Mesenchymal stem cell (in vitro differentiated cells and primary cell): ENCODE measurements at regions not wholly inside any gene's neighbourhood (a gene's known extent, or its start where the extent isn't known, plus 50 kb on each side); places are given as distances from the start of the nearest gene placed in this dataset.

Source experiments
- DNase-seq: peaks from one replicate; pipeline ENCODE4 v3.0.0-alpha.2; 2013
- H2AFZ ChIP-seq: one replicate; pipeline ENCODE4 v1.6.1; 2013; ENCODE audit warnings: low read depth, mild to moderate bottlenecking, control low read depth, inconsistent platforms, low read length, moderate library complexity
- H2AK5ac ChIP-seq: 2 replicates; pipeline ENCODE4 v1.6.1; 2013; ENCODE audit warnings: low read length, moderate library complexity, mild to moderate bottlenecking, inconsistent platforms; ENCODE audit not compliant: severe bottlenecking
- H2BK120ac ChIP-seq: one replicate; pipeline ENCODE4 v1.6.1; 2013; ENCODE audit warnings: low read depth, mild to moderate bottlenecking, inconsistent platforms, low read length, moderate library complexity
- H2BK12ac ChIP-seq, 2 experiments: one replicate each; pipeline ENCODE4 v1.6.1; 2013; ENCODE audit warnings: inconsistent platforms in 2 of 2, low read length in 2 of 2, mild to moderate bottlenecking in 2 of 2, moderate library complexity in 2 of 2, control low read depth in 1 of 2
- H2BK15ac ChIP-seq: one replicate; pipeline ENCODE4 v1.6.1; 2013; ENCODE audit warnings: mild to moderate bottlenecking, low read depth, inconsistent platforms; ENCODE audit not compliant: poor library complexity, severe bottlenecking
- H2BK5ac ChIP-seq: 2 replicates; pipeline ENCODE4 v1.6.1; 2013; ENCODE audit warnings: low read depth, mild to moderate bottlenecking, low read length, control low read depth, inconsistent platforms; ENCODE audit not compliant: poor library complexity, severe bottlenecking
- H3K14ac ChIP-seq, 2 experiments: one replicate each; pipeline ENCODE4 v1.6.1; 2013; ENCODE audit warnings: inconsistent platforms in 2 of 2, low read length in 2 of 2, control low read depth in 1 of 2, mild to moderate bottlenecking in 1 of 2, moderate library complexity in 1 of 2
- H3K18ac ChIP-seq, 2 experiments: one replicate each; pipeline ENCODE4 v1.6.1; 2013; ENCODE audit warnings: inconsistent platforms in 2 of 2, low read length in 2 of 2, control low read depth in 1 of 2, low read depth in 1 of 2, mild to moderate bottlenecking in 1 of 2
- H3K23ac ChIP-seq, 2 experiments: one replicate each; pipeline ENCODE4 v1.6.1; 2013; ENCODE audit warnings: inconsistent platforms in 2 of 2, low read length in 2 of 2, mild to moderate bottlenecking in 2 of 2, moderate library complexity in 2 of 2, control low read depth in 1 of 2
- H3K27ac ChIP-seq: 2 replicates; pipeline ENCODE4 v1.5.1; 2013; ENCODE audit warnings: mild to moderate bottlenecking, moderate library complexity, low read length, control low read depth, inconsistent platforms; ENCODE audit not compliant: poor library complexity, severe bottlenecking
- H3K27me3 ChIP-seq, 2 experiments: 2 replicates each; pipeline versions ENCODE4 v1.6.1 to v1.7.0; 2013; ENCODE audit warnings: low read length in 2 of 2, mild to moderate bottlenecking in 2 of 2, moderate library complexity in 2 of 2, control low read depth in 1 of 2, inconsistent platforms in 1 of 2; ENCODE audit not compliant: control insufficient read depth in 1 of 2, insufficient read depth in 1 of 2
- H3K36me3 ChIP-seq, 2 experiments: 2 replicates each; pipeline versions ENCODE4 v1.6.1 to v1.7.0; 2013; ENCODE audit warnings: low read length in 2 of 2, control low read depth in 1 of 2, inconsistent platforms in 1 of 2, low read depth in 1 of 2, mild to moderate bottlenecking in 1 of 2; ENCODE audit not compliant: insufficient read depth in 2 of 2, control insufficient read depth in 1 of 2
- H3K4ac ChIP-seq, 2 experiments: one replicate each; pipeline ENCODE4 v1.6.1; 2013; ENCODE audit warnings: inconsistent platforms in 2 of 2, low read length in 2 of 2, mild to moderate bottlenecking in 2 of 2, moderate library complexity in 2 of 2, control low read depth in 1 of 2, low read depth in 1 of 2
- H3K4me1 ChIP-seq: 2 replicates; pipeline ENCODE4 v1.6.1; 2013; ENCODE audit warnings: low read depth, low read length, control low read depth; ENCODE audit not compliant: control insufficient read depth, insufficient read depth
- H3K4me2 ChIP-seq: 2 replicates; pipeline ENCODE4 v1.6.1; 2013; ENCODE audit warnings: low read length, mild to moderate bottlenecking, inconsistent platforms; ENCODE audit not compliant: poor library complexity, severe bottlenecking
- H3K4me3 ChIP-seq, 2 experiments: 2 replicates each; pipeline versions ENCODE4 v1.5.1 to v1.7.0; 2013; ENCODE audit warnings: low read length in 2 of 2, mild to moderate bottlenecking in 2 of 2, control low read depth in 1 of 2, low read depth in 1 of 2; ENCODE audit not compliant: insufficient read depth in 1 of 2
- H3K79me1 ChIP-seq: replicated peaks from 2 replicates; pipeline ENCODE4 v1.6.1; 2013; ENCODE audit warnings: mild to moderate bottlenecking, control low read depth, low read length, inconsistent platforms; ENCODE audit not compliant: poor library complexity, severe bottlenecking
- H3K9ac ChIP-seq: 2 replicates; pipeline ENCODE4 v1.7.0; 2013; ENCODE audit warnings: mild to moderate bottlenecking, low read length, moderate library complexity
- H3K9me3 ChIP-seq: 2 replicates; pipeline ENCODE4 v1.7.0; 2013; ENCODE audit warnings: mild to moderate bottlenecking, low read length; ENCODE audit not compliant: control insufficient read depth
- H4K8ac ChIP-seq: one replicate; pipeline ENCODE4 v1.6.1; 2013; ENCODE audit warnings: inconsistent platforms, mild to moderate bottlenecking, low read length, moderate library complexity
- H4K91ac ChIP-seq: one replicate; pipeline ENCODE4 v1.6.1; 2013; ENCODE audit warnings: mild to moderate bottlenecking, low read length, inconsistent platforms
- WGBS: methylation state at CpG from one replicate; pipeline ENCODE4 v1.1.7; 2013; ENCODE audit warnings: mixed read lengths; 5-methylcytosine and 5-hydroxymethylcytosine counted together

- WGBS = 6% methylated on average over 1 of the region's 1 CpG
- peaks cover 0 to 3% of the 10 kb centered on the region in 2 experiments for H3K27me3 ChIP-seq
- no peak overlapping the region for H3K4me3 ChIP-seq
- no peak overlapping the region for H2AK5ac ChIP-seq
- no peak overlapping the region for H3K4ac ChIP-seq
- H4K91ac ChIP-seq = no peak overlapping the region
- H3K23ac ChIP-seq = no peak overlapping the region
- H2AFZ ChIP-seq = no peak overlapping the region
- DNase-seq = no peak
- H2BK5ac ChIP-seq = no peak overlapping the region
- no peak overlapping the region for H3K18ac ChIP-seq
- no peaks in the 10 kb centered on the region for H3K36me3 ChIP-seq
- H3K4me2 ChIP-seq = no peak overlapping the region
- H4K8ac ChIP-seq = no peak overlapping the region
- H3K79me1 ChIP-seq = no peaks in the 10 kb centered on the region
- no peak overlapping the region for H2BK15ac ChIP-seq
- H3K4me1 ChIP-seq = no peaks in the 10 kb centered on the region
- H2BK12ac ChIP-seq = no peak overlapping the region
- no peaks in the 10 kb centered on the region for H3K9me3 ChIP-seq
- H2BK120ac ChIP-seq = no peak overlapping the region
- H3K9ac ChIP-seq = no peak overlapping the region
- no peak overlapping the region for H3K14ac ChIP-seq
- no peak overlapping the region for H3K27ac ChIP-seq
Measured at GRCh38 chr2:23019476-23019875, 365.5 kb upstream of the KLHL29 start.

GRCh38 chr2:23020659-23021058 is 364.3 kb upstream of the KLHL29 start:
- Histone ChIP-seq H3K27ac (no peak overlapping the region), H3K79me1 (no peaks in the 10 kb centered on the region), H2BK12ac (no peak overlapping the region), H3K4me3 (no peak overlapping the region), H3K18ac (no peak overlapping the region), H3K9ac (no peak overlapping the region), H3K27me3 (peaks cover 0 to 3% of the 10 kb centered on the region in 2 experiments), H3K14ac (no peak overlapping the region), H3K4ac (no peak overlapping the region), H2AK5ac (no peak overlapping the region), H2AFZ (no peak overlapping the region), H3K4me2 (no peak overlapping the region), H3K36me3 (no peaks in the 10 kb centered on the region), H4K8ac (no peak overlapping the region), H3K23ac (no peak overlapping the region), H4K91ac (no peak overlapping the region), H2BK5ac (no peak overlapping the region), H3K4me1 (no peaks in the 10 kb centered on the region), H2BK120ac (no peak overlapping the region), H3K9me3 (no peaks in the 10 kb centered on the region), H2BK15ac (no peak overlapping the region)
- WGBS = 77% methylated on average over 6 of the region's 6 CpGs
- no peak for DNase-seq

- Histone ChIP-seq H3K27ac (no peak overlapping the region), H3K14ac (no peak overlapping the region), H3K79me1 (no peaks in the 10 kb centered on the region), H2BK120ac (no peak overlapping the region), H3K23ac (no peak overlapping the region), H3K4me1 (no peaks in the 10 kb centered on the region), H3K27me3 (peaks cover 0 to 3% of the 10 kb centered on the region in 2 experiments), H2BK5ac (no peak overlapping the region), H3K4me3 (no peak overlapping the region), H2BK12ac (no peak overlapping the region), H2AK5ac (no peak overlapping the region), H4K8ac (no peak overlapping the region), H2BK15ac (no peak overlapping the region), H3K9ac (no peak overlapping the region), H3K4me2 (no peak overlapping the region), H4K91ac (no peak overlapping the region), H3K36me3 (no peaks in the 10 kb centered on the region), H3K18ac (no peak overlapping the region), H3K9me3 (no peaks in the 10 kb centered on the region), H3K4ac (no peak overlapping the region), H2AFZ (no peak overlapping the region)
- 64% methylated on average over 11 of the region's 13 CpGs for WGBS
- DNase-seq = no peak
Measured at GRCh38 chr2:23021311-23022120, 363.5 kb upstream of the KLHL29 start.

- no peak overlapping the region for H2AFZ ChIP-seq
- H4K8ac ChIP-seq = no peak overlapping the region
- H2BK12ac ChIP-seq = no peak overlapping the region
- H3K9ac ChIP-seq = no peak overlapping the region
- no peak overlapping the region for H3K4me2 ChIP-seq
- H2BK15ac ChIP-seq = no peak overlapping the region
- WGBS = 54% methylated on average over 3 of the region's 3 CpGs
- no peak overlapping the region for H3K14ac ChIP-seq
- H3K4me1 ChIP-seq = no peaks in the 10 kb centered on the region
- no peak overlapping the region for H3K4ac ChIP-seq
- no peak overlapping the region for H4K91ac ChIP-seq
- no peak for DNase-seq
- H3K9me3 ChIP-seq = no peaks in the 10 kb centered on the region
- peaks cover 0 to 3% of the 10 kb centered on the region in 2 experiments for H3K27me3 ChIP-seq
- H3K18ac ChIP-seq = no peak overlapping the region
- H2AK5ac ChIP-seq = no peak overlapping the region
- H2BK120ac ChIP-seq = no peak overlapping the region
- H3K4me3 ChIP-seq = no peak overlapping the region
- no peaks in the 10 kb centered on the region for H3K79me1 ChIP-seq
- H3K36me3 ChIP-seq = no peaks in the 10 kb centered on the region
- no peak overlapping the region for H3K23ac ChIP-seq
- no peak overlapping the region for H2BK5ac ChIP-seq
- H3K27ac ChIP-seq = no peak overlapping the region
Measured at GRCh38 chr2:23023722-23024121, 361.3 kb upstream of the KLHL29 start.
